HG03432 (cell line): ENCODE measurements at regions not wholly inside any gene's neighbourhood (a gene's known extent, or its start where the extent isn't known, plus 50 kb on each side); places are given as distances from the start of the nearest gene placed in this dataset.
"Not testable (repeated sequence)": the region's sequence is repeated elsewhere in the genome, so short reads cannot be mapped to it uniquely, and the experiment has no call there.

Experiments used
- ATAC-seq: cut with Tn5 transposase; IDR thresholded peaks from one replicate; pipeline ENCODE4 v1.9.1; 2021; ENCODE audit warnings: mild to moderate bottlenecking, moderate library complexity; ENCODE audit not compliant: unreplicated experiment

DNA sequence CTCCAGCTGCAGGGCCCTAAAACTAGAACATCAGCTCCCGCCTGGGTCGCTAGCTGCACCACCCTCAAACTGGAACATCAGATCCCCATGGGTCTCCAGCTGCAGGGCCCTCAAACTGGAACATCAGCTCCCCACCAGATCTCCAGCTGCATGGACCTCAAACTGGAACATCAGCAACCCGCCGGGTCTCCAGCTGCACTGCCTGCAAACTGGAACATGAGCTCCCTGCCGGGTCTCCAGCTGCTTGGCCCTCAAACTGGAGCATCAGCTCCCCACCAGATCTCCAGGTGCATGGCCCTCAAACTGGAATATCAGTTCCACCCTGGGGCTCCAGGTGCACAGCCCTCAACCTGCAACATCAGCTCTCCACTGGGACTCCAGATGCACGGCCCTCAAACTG lies 82.7 kb downstream of the TFRC start:
- not testable (repeated sequence) for ATAC-seq

DNA sequence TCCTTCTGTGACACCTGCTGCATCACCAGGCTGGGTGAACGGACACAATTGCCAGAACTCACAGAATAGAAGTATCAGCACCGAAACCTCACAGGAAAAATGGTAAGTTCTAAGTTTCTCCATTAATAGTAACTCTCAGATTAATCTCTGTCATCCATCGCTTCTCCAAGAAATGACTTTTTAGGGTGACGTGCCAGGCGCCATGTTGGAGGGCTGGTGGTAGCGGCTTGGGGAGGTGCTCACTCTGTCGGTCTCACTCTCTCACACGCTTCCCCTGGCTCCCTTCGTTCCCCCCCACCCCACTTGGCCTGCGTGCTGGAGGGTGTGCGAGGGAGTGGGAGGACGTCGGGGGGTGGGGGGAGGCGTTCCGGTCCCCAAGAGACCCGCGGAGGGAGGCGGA lies 85.6 kb downstream of the TFRC start:
- ATAC-seq: not testable (repeated sequence)

DNA sequence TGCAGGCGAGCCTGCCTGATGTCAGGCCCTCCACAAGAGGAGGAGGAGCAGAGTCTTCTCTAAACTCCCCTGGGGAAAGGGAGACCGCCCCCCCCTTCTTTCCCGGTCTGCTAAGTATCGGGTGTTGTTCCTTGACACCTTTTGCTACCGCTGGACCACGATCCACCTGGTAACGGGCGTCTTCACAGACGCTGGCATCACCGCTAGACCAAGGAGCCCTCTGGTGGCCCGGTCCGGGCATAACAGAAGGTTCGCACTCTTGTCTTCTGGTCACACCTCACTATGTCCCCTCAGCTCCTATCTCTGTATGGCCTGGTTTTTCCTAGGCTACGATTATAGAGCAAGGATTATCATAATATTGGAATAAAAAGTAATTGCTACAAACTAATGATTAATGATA lies 86.0 kb upstream of the TNK2 start:
- ATAC-seq: not testable (repeated sequence)

DNA sequence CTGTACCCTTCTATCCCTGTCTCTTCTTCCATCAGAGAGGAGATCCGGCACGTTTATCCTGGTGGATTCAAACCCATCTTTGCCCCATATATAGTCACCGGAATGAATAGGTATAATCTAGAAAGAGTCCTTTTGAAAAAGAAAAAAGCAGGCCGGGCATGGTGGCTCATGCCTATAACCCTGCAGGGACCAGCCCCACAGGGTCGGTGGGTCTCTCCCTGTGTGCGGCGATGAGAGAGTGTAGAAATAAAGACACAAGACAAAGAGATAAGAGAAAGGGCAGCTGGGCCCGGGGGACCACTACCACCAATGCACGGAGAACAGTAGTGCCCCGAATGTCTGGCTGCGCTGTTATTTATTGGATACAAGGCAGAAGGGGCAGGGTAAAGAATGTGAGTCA lies 85.3 kb upstream of the TNK2 start:
- ATAC-seq: not testable (repeated sequence)

DNA sequence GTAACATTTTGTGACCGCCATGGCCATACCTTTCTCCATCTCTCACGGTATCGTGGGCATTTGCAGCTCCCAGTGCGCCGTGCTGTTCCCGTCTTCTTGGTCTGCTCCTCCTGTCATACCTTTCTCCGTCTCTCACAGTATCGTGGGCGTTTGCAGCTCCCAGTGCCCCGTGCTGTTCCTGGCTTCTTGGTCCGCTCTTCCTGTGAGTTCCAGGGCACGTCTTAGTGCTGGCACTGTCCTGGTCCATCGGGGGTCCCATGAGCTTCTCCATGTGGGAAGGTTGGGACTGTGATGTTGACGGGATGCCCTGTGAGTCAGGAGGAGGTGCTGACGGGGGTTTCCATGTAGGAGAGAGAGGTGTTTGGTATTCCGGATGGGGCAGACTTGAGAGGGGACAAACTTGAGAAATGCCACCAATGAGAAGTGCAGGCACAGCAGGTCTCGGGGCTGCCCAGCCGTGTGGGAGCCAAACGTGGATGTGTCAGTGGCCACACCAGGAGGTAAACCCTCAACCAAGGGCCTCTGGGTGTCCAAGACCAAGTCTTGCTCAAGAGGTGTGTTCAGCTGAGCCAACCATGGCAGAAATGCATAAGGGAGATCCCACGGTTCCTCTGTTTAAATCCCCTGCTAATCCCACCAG lies 84.7 kb upstream of the TNK2 start:
- not testable (repeated sequence) for ATAC-seq

DNA sequence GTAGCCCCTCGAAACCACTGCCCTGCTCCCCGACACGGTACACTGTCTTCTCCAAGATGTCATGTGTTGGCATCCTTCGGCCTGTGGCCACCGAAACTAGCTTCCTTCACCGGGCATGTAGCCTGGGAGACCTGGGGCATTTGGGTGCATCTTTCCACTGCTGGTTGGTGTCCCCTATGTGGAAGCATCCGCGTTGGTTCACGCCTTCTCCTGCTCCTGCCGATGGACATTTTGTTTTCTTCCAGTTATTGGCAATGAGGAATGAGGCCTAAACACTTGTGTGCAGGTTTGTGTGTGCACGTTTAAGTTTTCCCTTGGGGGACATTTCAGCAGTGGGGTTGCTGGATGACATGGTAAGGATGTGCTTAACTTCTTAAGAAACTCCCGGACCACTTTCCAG lies 83.6 kb upstream of the TNK2 start:
- ATAC-seq: not testable (repeated sequence)

DNA sequence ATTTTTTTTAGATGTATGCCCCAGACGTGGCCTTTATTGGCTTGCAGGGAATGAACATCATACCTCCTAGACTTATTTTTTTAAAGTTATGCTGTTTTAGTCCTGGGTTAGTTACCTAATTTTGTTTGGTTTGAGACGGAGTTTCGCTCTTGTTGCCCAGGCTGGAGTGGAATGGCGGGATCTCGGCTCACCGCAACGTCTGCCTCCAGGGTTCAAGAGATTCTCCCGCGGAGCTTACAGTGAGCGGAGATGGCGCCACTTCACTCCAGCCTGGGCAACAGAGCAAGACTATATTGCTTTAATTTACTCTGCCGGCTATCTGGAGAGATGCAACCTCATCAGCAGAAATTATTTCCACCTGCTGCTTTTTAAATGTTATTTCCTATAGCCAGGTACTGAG lies 82.9 kb upstream of the TNK2 start:
- not testable (repeated sequence) for ATAC-seq

DNA sequence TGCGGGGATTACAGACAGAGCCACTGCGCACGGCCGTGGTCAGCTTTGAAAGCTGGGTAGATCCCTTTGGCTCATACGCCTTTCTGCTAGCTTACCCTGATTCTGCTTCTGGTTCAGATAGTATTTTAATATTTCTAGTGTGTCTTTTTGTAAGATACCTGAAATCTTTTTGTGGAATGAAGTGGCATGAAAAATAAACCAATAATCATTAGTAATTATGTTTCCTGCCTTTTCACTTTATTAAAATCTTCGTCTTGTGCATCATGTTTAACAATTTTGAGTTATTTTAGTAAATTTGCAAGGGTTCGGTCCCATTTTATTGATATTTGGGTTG lies 82.5 kb upstream of the TNK2 start:
- ATAC-seq: not testable (repeated sequence)

DNA sequence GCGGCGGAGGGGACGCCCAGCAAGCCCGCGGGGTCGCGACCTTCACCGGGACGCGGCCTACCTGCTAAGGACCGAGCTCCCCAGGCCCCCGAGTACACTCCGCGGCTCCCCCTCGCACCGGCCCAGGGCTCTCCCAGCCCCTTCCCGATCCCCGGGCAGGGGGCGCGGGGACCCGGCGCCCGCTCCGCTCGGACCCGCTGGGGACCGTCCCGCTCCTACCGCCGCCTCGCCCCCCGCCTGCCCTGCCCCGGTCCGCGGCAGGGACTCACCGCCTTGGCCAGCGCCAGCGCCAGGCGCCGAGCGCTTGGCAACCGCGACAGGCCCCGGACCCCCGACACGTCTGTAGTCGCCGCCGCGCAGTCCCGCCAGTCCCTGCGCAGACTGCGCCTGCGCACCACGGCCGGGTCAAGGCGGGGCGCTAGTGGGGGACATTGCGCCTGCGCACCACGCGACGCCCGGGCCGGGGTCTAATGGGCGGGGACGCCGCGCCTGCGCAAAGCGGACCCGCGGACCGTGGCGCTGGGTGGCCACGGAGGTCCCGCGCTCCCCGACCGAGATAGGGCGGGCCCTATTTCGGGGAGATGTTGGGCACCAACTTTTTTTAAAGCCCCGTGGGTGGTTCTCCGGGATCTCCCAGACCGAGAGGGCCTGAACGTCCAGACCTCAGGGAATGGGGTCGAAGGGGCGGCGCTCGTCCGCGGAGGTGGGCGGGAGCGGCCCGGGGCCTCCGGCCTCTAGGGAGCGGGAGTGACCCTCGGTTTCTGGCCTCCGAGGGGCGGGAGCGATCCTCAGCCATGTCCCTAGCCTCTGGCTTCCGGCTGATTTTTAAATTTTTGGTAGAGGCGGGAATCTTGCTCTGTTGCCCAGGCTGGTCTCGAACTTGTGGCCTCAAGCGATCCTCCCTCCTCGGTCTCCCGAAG lies 81.8 kb upstream of the TNK2 start:
- ATAC-seq: peak; percentile 90

DNA sequence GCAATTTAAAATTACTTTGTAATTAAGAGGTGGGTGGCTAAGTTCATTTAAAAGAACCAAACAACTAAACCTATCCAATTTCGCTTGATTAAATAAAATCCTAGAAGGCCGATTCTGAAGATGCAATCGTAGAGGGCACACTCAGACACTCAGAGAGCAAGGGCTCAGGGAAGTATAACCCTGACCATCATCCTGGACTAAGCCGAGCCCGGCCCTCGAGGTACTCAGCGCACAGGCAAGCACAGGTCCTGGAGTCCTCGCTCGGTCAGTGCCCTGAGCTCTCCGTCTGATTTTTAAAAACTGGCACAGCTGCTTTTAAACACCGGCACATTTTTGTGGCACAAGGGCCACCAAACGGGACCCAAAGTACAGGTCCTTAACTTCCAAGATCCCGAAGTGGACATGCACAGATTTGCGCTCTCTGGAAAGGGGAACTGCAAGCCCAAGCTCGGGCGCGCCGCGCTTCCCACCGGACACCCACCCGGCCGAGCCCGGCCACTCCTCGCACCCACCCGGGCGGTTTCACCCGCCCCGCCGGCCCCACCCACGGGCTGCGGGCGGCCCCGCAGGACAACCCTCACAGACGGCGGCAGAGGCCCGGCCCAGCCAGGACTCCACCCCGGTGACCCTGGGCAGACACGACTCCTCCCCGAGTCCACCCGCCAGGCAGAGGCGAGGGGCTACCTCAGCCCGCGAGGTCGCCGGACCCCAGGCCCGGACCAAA lies 81.0 kb upstream of the TNK2 start:
- peak; percentile 51 for ATAC-seq

DNA sequence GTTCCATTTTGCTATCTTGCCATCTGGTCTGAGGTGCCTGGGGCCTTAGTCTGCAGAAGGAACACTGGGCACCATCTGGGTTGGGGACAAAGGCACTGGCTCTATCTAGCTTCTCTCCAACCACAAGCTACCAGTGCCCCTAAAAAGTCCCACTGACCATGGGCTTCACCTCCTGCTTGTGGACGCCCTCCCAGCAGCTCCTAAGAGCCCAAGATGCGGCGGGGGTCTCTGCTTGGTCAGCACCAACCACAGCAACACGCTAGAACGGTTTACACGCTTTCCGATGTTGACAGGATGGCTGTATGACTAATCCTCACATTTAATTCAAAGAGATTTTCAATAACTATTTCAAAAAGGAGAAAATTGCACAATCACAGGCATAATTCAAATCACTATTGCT lies 80.4 kb upstream of the TNK2 start:
- not testable (repeated sequence) for ATAC-seq

DNA sequence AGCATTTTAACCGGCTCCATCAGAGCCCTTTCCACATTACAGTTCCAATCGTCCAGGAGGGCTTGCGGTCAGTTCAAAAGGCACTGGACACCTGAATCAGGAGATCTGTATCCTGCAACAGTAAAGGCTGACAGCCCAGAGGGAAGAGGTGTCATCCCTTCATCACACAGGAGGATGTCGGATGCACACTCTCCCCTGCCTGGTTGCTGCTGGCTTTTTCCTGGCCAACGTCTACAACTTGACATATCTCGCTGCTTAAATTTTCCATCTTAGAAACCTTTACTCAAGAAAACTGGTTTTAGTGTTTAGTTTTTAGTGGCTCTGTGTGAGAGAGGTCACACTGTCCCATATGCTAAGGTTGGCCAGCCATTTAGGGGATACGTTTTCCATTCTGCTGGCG lies 78.7 kb upstream of the TNK2 start:
- not testable (repeated sequence) for ATAC-seq

DNA sequence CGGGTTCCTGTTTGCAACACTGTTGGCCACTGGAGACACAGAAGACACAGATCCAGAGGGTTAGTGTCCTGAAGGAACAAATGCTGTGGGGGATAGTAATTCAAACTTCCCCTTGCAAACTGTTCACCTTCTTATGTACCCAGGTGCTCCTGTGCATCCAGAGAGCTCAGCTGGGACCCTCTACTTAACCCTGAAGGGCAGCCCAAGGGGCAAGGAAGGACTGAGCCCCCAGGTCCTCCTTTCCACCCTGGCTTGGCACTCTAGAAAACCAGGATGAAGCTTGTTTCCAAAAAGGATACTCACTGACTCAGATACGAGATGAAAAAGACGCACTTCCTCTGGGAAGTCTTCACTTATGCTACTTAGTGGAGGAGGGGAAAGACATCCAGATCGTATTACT lies 78.2 kb upstream of the TNK2 start:
- ATAC-seq: not testable (repeated sequence)

DNA sequence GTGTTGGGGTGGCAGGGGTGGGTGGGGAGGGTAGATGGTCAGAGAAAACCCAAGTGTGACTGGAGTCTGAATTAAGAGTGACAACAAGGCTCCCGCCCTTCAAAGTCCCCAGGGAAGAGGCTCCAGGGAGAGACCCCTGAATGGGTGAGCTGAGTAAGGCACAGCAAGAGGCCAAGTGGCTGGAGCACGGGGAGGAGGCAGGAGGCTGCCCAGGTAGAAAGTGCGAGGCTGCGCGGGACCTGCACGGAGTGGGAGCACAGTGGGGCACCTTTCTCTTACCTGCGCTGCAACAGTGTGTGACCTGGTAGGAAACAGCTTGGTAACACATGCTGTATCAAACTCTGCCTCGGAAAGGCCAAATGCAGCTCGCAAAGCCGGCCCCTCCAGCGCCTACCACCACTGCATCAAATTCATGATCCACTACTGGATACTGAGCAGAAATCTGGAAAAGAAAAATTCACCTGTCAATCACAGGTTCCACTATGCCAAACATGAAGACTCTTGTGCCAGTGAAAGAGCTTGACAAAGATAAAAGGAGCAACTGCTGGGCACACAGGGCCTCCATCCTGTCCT lies 77.1 kb upstream of the TNK2 start:
- ATAC-seq: not testable (repeated sequence)

DNA sequence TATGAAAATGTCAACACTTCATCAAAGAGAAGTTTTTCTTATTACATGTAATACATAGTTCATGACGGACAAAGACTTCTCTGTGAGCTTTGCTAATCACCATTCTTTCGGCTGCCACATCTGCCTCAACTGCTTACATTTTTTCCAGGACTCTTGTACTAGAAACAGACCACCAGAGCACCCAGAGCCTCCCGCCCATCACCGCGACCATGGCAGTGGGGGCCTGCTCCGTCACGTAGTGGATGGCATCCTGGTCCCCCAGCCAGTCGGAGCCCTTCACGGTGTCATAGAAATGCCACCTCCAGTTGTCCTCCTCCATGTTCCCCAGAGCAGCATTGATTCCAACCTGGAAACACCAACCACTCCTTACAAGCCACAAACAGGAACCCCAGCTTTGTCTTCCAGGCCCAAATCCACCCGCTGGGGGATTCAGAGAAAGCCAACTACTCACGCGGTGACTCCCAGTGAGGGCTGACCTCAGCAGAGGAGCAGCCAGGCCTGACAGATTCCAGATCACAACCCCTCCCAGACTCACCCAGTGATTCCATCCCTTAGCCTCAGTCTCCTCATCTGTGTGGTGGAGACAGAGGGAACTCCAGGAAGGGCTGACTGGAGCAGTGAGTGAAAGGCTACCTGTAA lies 76.2 kb upstream of the TNK2 start:
- not testable (repeated sequence) for ATAC-seq

DNA sequence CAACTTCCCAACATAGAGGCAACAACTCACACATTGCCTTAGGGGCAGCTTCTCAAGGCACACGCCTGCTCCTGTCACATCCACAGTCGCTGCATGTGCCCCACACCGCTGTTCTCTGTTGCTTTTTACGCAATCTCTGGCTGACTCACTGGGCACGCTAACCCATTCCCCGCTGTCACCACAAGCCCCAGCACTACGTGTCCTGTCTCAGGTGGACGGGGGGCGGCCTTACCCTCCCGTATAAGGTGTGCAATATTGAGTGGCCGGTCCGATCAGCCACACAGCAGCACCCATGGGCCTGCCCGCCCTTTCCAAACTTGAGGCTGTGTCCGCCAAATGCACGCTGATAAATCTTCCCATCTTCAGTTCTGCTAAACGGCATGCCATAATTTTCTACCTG lies 75.5 kb upstream of the TNK2 start:
- not testable (repeated sequence) for ATAC-seq

DNA sequence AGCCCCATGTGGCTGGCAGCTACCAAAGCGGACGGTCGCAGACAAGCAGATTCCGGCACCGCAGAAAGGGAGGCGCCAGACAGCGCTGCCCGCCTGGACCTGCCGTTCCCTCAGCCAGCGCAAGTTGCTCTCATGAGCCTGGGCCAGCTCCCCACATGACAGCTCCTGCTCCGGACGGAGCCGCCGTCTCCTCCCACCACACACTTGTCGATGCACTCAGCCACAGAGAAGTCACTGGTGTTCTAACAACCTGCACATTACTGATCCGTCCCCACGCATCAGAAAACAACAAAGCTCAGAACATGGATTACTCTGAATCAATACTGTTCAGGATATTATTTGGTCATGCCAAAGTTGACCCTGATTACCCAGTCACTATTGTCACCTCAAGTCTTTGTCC lies 74.4 kb upstream of the TNK2 start:
- not testable (repeated sequence) for ATAC-seq

DNA sequence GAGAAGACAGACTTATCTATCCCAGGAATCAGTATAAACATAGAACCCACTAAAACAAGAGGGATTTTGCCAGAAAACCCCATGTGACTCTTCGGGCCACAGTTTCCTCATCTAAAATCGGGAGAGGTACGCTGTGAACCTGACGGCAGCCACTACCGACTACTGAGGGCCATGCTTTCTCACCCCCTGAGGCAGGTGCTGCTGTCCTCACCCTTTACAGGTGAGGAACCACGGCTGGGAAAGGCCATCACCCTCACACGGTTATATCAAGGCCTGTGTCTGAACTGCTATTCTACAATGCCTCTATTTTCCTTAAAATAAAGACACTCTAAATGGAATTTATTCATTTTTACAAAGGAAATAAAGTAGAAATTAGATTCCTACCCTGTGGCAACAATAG lies 73.4 kb upstream of the TNK2 start:
- ATAC-seq: not testable (repeated sequence)

DNA sequence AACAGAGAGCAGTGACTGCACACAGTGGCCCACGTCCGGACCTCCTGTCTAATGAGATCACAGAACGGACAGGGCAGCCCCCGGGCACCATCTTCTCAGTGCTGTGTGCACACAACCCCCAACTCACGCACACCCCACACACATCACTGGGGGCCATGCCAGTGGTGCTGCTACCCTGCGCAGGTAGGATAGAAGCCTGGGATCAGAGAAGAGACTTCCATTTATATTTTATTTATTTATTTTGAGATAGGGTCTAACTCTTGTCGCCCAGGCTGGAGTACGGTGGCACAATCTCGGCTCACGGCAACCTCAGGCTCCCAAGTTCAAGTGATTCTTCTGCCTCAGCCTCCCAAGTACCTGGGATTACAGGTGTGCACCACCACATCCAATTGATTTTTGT lies 71.5 kb upstream of the TNK2 start:
- not testable (repeated sequence) for ATAC-seq

DNA sequence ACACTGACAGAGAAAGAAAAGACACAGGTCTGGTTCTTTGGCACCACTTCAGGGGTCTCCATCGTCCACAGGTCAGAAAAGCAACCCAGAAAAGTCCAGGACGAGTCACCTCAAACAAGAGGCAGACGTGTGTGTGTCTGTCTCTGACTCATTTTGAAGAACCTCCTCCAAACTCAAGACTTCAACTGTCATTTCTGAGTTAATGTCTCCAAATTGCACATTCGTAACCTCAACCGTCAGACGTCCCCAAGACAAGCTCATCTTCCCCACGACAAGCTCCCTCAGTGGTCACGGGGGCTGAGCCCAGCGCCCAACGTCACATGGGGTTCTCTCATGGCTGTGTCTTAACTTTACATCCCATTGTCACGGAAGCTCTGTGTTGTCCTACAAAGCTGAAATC lies 70.2 kb upstream of the TNK2 start:
- not testable (repeated sequence) for ATAC-seq

DNA sequence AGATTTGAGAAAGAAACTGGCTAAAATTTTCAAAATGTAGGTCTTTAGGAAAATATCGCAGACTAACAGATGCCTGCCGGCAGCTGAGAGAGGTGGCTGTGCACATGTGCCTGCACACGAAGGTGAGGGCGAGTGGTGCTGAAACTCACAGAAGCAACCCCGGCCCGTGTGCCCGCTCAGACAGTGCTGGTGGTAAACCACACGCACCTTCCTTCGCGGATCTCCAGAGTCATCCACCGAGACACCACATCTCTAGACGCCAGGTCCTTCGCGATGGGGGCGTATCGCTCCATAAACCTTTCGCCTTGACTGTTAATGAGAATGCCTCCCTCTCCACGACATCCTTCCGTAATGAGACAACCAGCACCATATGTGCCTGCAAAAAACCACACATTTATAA lies 68.5 kb upstream of the TNK2 start:
- not testable (repeated sequence) for ATAC-seq
